ENCODE measurements at regions not wholly inside any gene's neighbourhood (a gene's known extent, or its start where the extent isn't known, plus 50 kb on each side); places are given as distances from the start of the nearest gene placed in this dataset.

GRCh38 chr2:21223618-21224017 lies 99.8 kb downstream of the TDRD15 start:
- no CpG with 5 or more reads among the region's 5 CpGs for WGBS, 2 donors (ENCODE audit: extremely low coverage in 2 of 2, insufficient read length in 2 of 2, insufficient replicate concordance in 1 of 2)
- Histone ChIP-seq H2BK15ac (ENCODE audit: low read length) (no peak overlapping the region), H2AFZ (ENCODE audit: low read length) (no peak overlapping the region), H4K8ac (ENCODE audit: low read depth, low read length) (no peak overlapping the region), H3K27me3 (ENCODE audit: control insufficient read depth in 3 of 3, insufficient read depth in 3 of 3, low read depth in 1 of 3, low read length in 3 of 3) (no peaks in the 10 kb centered on the region), H3K9ac (ENCODE audit: low read depth, low read length, poor library complexity) (no peak overlapping the region), H3K9me3 (replicated peaks in 1 of 2; ENCODE audit: control insufficient read depth in 2 of 2, insufficient read depth in 1 of 2, low read depth in 1 of 2, low read length in 2 of 2) (peaks cover 0 to 2% of the 10 kb centered on the region in 2 donors), H3K4me2 (ENCODE audit: insufficient read depth, low read length, poor library complexity, severe bottlenecking) (no peak overlapping the region), H3K4ac (ENCODE audit: low read length) (no peak overlapping the region), H2BK120ac (ENCODE audit: low read depth, low read length) (no peak overlapping the region), H3K27ac (replicated peaks; ENCODE audit: low read length) (no peak overlapping the region), H3K36me3 (replicated peaks in 1 of 2; ENCODE audit: control insufficient read depth in 2 of 2, insufficient read depth in 2 of 2, low read length in 2 of 2) (no peaks in the 10 kb centered on the region), H2AK5ac (ENCODE audit: low read depth, low read length) (no peak overlapping the region), H3K23ac (ENCODE audit: low read depth, low read length, poor library complexity) (no peak overlapping the region), H3K4me1 (ENCODE audit: control insufficient read depth in 2 of 2, insufficient read depth in 1 of 2, low read depth in 1 of 2, low read length in 2 of 2) (peaks cover 0 to 6% of the 10 kb centered on the region in 2 donors), H3K4me3 (ENCODE audit: low read length in 2 of 2) (no peak overlapping the region), H2BK12ac (ENCODE audit: low read length) (no peak overlapping the region), H3K18ac (ENCODE audit: low read length) (no peak overlapping the region), H3K79me1 (ENCODE audit: low read depth, low read length) (no peaks in the 10 kb centered on the region), H3K14ac (ENCODE audit: low read length) (no peak overlapping the region), H4K91ac (ENCODE audit: low read depth, low read length, poor library complexity) (no peak overlapping the region), H2BK5ac (ENCODE audit: low read length) (no peak overlapping the region)
- DNase-seq (ENCODE audit: low spot score) = no peak

GRCh38 chr2:21228041-21228895 lies 104.5 kb downstream of the TDRD15 start:
- Histone ChIP-seq H2BK15ac (ENCODE audit: low read length) (no peak overlapping the region), H3K18ac (ENCODE audit: low read length) (no peak overlapping the region), H4K8ac (ENCODE audit: low read depth, low read length) (no peak overlapping the region), H3K9me3 (replicated peaks in 1 of 2; ENCODE audit: control insufficient read depth in 2 of 2, insufficient read depth in 1 of 2, low read depth in 1 of 2, low read length in 2 of 2) (peaks cover 0 to 2% of the 10 kb centered on the region in 2 donors), H3K27ac (replicated peaks; ENCODE audit: low read length) (no peak overlapping the region), H3K79me1 (ENCODE audit: low read depth, low read length) (no peaks in the 10 kb centered on the region), H2AFZ (ENCODE audit: low read length) (no peak overlapping the region), H2BK5ac (ENCODE audit: low read length) (no peak overlapping the region), H3K9ac (ENCODE audit: low read depth, low read length, poor library complexity) (no peak overlapping the region), H3K36me3 (replicated peaks in 1 of 2; ENCODE audit: control insufficient read depth in 2 of 2, insufficient read depth in 2 of 2, low read length in 2 of 2) (no peaks in the 10 kb centered on the region), H3K4ac (ENCODE audit: low read length) (no peak overlapping the region), H3K14ac (ENCODE audit: low read length) (no peak overlapping the region), H3K4me2 (ENCODE audit: insufficient read depth, low read length, poor library complexity, severe bottlenecking) (no peak overlapping the region), H2BK120ac (ENCODE audit: low read depth, low read length) (no peak overlapping the region), H3K4me1 (ENCODE audit: control insufficient read depth in 2 of 2, insufficient read depth in 1 of 2, low read depth in 1 of 2, low read length in 2 of 2) (peaks cover 0 to 1% of the 10 kb centered on the region in 2 donors), H3K27me3 (ENCODE audit: control insufficient read depth in 3 of 3, insufficient read depth in 3 of 3, low read depth in 1 of 3, low read length in 3 of 3) (no peaks in the 10 kb centered on the region), H3K23ac (ENCODE audit: low read depth, low read length, poor library complexity) (no peak overlapping the region), H4K91ac (ENCODE audit: low read depth, low read length, poor library complexity) (no peak overlapping the region), H3K4me3 (ENCODE audit: low read length in 2 of 2) (no peak overlapping the region), H2BK12ac (ENCODE audit: low read length) (no peak overlapping the region), H2AK5ac (ENCODE audit: low read depth, low read length) (no peak overlapping the region)
- DNase-seq (ENCODE audit: low spot score) = no peak
- no CpG with 5 or more reads among the region's 10 CpGs for WGBS, 2 donors (ENCODE audit: extremely low coverage in 2 of 2, insufficient read length in 2 of 2, insufficient replicate concordance in 1 of 2)

DNA sequence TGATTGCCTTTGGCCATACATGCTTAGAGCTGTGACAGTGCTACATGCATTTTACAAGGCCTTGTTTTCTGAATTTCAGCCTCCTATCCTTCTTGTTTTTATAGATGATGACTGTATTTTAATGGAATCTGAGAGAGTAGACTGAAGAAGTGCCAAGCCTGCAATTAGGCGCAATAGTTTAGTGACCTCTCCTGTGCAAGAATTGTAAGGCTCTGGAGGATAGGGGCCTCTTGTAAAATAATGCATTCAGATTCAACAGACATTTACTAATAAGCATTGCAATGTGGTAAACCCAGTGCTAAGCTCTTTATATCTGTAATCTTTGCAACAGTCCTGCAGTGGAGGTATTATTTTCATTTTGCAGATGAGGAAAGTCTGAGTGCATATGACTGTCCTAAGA lies 105.5 kb downstream of the TDRD15 start:
- Histone ChIP-seq H2BK12ac (ENCODE audit: low read length) (no peak overlapping the region), H3K27ac (replicated peaks; ENCODE audit: low read length) (no peak overlapping the region), H3K4me2 (ENCODE audit: insufficient read depth, low read length, poor library complexity, severe bottlenecking) (no peak overlapping the region), H3K18ac (ENCODE audit: low read length) (no peak overlapping the region), H3K4ac (ENCODE audit: low read length) (no peak overlapping the region), H3K9ac (ENCODE audit: low read depth, low read length, poor library complexity) (no peak overlapping the region), H2AFZ (ENCODE audit: low read length) (no peak overlapping the region), H4K91ac (ENCODE audit: low read depth, low read length, poor library complexity) (no peak overlapping the region), H3K36me3 (replicated peaks in 1 of 2; ENCODE audit: control insufficient read depth in 2 of 2, insufficient read depth in 2 of 2, low read length in 2 of 2) (no peaks in the 10 kb centered on the region), H3K9me3 (replicated peaks in 1 of 2; ENCODE audit: control insufficient read depth in 2 of 2, insufficient read depth in 1 of 2, low read depth in 1 of 2, low read length in 2 of 2) (peaks cover 0 to 2% of the 10 kb centered on the region in 2 donors), H4K8ac (ENCODE audit: low read depth, low read length) (no peak overlapping the region), H3K4me3 (ENCODE audit: low read length in 2 of 2) (no peak overlapping the region), H2BK120ac (ENCODE audit: low read depth, low read length) (no peak overlapping the region), H2BK5ac (ENCODE audit: low read length) (no peak overlapping the region), H3K14ac (ENCODE audit: low read length) (no peak overlapping the region), H3K27me3 (ENCODE audit: control insufficient read depth in 3 of 3, insufficient read depth in 3 of 3, low read depth in 1 of 3, low read length in 3 of 3) (no peaks in the 10 kb centered on the region), H2BK15ac (ENCODE audit: low read length) (no peak overlapping the region), H2AK5ac (ENCODE audit: low read depth, low read length) (no peak overlapping the region), H3K79me1 (ENCODE audit: low read depth, low read length) (no peaks in the 10 kb centered on the region), H3K4me1 (ENCODE audit: control insufficient read depth in 2 of 2, insufficient read depth in 1 of 2, low read depth in 1 of 2, low read length in 2 of 2) (peaks cover 0 to 1% of the 10 kb centered on the region in 2 donors), H3K23ac (ENCODE audit: low read depth, low read length, poor library complexity) (no peak overlapping the region)
- WGBS, 2 donors (ENCODE audit: extremely low coverage in 2 of 2, insufficient read length in 2 of 2, insufficient replicate concordance in 1 of 2) = no CpG with 5 or more reads among the region's 1 CpG
- no peak for DNase-seq (ENCODE audit: low spot score)

DNA sequence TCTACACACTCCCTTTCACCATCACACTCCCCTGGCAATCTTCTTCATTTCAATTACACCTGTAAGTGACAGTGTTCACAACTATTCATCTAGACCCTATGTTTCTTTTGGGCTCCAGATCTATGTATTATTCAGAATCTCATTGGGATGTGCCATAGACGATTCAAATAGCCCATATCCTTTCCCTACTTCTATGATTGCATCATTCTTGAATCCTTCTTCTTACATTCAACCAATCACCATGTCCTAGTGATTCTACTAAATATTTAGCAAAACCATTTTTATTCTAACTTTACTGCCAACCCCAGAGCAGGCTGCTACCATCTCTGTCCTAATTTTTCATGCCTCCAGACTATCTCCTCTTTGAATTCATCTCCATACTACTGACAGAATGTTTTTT lies 106.4 kb downstream of the TDRD15 start:
- H2BK5ac ChIP-seq (ENCODE audit: low read length) = no peak overlapping the region
- no peak overlapping the region for H4K8ac ChIP-seq (ENCODE audit: low read depth, low read length)
- no peak overlapping the region for H3K14ac ChIP-seq (ENCODE audit: low read length)
- H3K79me1 ChIP-seq (ENCODE audit: low read depth, low read length) = no peaks in the 10 kb centered on the region
- H2BK15ac ChIP-seq (ENCODE audit: low read length) = no peak overlapping the region
- no CpG with 5 or more reads among the region's 1 CpG for WGBS, 2 donors (ENCODE audit: extremely low coverage in 2 of 2, insufficient read length in 2 of 2, insufficient replicate concordance in 1 of 2)
- no peak for DNase-seq (ENCODE audit: low spot score)
- no peak overlapping the region for H4K91ac ChIP-seq (ENCODE audit: low read depth, low read length, poor library complexity)
- no peaks in the 10 kb centered on the region for H3K27me3 ChIP-seq (ENCODE audit: control insufficient read depth in 3 of 3, insufficient read depth in 3 of 3, low read depth in 1 of 3, low read length in 3 of 3)
- H3K9ac ChIP-seq (ENCODE audit: low read depth, low read length, poor library complexity) = no peak overlapping the region
- H3K4me1 ChIP-seq (ENCODE audit: control insufficient read depth in 2 of 2, insufficient read depth in 1 of 2, low read depth in 1 of 2, low read length in 2 of 2) = peaks cover 0 to 1% of the 10 kb centered on the region in 2 donors
- H2AK5ac ChIP-seq (ENCODE audit: low read depth, low read length) = no peak overlapping the region
- no peak overlapping the region for H3K4ac ChIP-seq (ENCODE audit: low read length)
- H2BK12ac ChIP-seq (ENCODE audit: low read length) = no peak overlapping the region
- no peaks in the 10 kb centered on the region for H3K36me3 ChIP-seq (replicated peaks in 1 of 2; ENCODE audit: control insufficient read depth in 2 of 2, insufficient read depth in 2 of 2, low read length in 2 of 2)
- no peak overlapping the region for H3K23ac ChIP-seq (ENCODE audit: low read depth, low read length, poor library complexity)
- H3K9me3 ChIP-seq (replicated peaks in 1 of 2; ENCODE audit: control insufficient read depth in 2 of 2, insufficient read depth in 1 of 2, low read depth in 1 of 2, low read length in 2 of 2) = peaks cover 0 to 2% of the 10 kb centered on the region in 2 donors
- H2AFZ ChIP-seq (ENCODE audit: low read length) = no peak overlapping the region
- H3K4me3 ChIP-seq (ENCODE audit: low read length in 2 of 2) = no peak overlapping the region
- H3K4me2 ChIP-seq (ENCODE audit: insufficient read depth, low read length, poor library complexity, severe bottlenecking) = no peak overlapping the region
- H3K18ac ChIP-seq (ENCODE audit: low read length) = no peak overlapping the region
- H3K27ac ChIP-seq (replicated peaks; ENCODE audit: low read length) = no peak overlapping the region
- H2BK120ac ChIP-seq (ENCODE audit: low read depth, low read length) = no peak overlapping the region
